A673 (cell line): ENCODE measurements at regions not wholly inside any gene's neighbourhood (a gene's known extent, or its start where the extent isn't known, plus 50 kb on each side); places are given as distances from the start of the nearest gene placed in this dataset.

ENCODE experiments used
- EZH2 ChIP-seq: fragments of 200-600 bp; sonication (generic); IDR thresholded peaks from 2 replicates; pipeline ENCODE4 v1.6.1; 2017; ENCODE audit warnings: borderline replicate concordance, low read depth, mild to moderate bottlenecking, mixed read lengths, antibody characterized with exemption, low read length; ENCODE audit not compliant: poor library complexity, severe bottlenecking
- TF ChIP-seq, protein P1 (sequence below): fragments of 300-800, 200-600 bp; sonication (generic); conservative IDR thresholded peaks from 2 replicates; pipeline ENCODE4 v1.5.1; 2017; ENCODE audit warnings: low read depth, mild to moderate bottlenecking, antibody characterized with exemption, low read length, moderate library complexity, mixed read lengths

- TF ChIP-seq, protein P1, sequence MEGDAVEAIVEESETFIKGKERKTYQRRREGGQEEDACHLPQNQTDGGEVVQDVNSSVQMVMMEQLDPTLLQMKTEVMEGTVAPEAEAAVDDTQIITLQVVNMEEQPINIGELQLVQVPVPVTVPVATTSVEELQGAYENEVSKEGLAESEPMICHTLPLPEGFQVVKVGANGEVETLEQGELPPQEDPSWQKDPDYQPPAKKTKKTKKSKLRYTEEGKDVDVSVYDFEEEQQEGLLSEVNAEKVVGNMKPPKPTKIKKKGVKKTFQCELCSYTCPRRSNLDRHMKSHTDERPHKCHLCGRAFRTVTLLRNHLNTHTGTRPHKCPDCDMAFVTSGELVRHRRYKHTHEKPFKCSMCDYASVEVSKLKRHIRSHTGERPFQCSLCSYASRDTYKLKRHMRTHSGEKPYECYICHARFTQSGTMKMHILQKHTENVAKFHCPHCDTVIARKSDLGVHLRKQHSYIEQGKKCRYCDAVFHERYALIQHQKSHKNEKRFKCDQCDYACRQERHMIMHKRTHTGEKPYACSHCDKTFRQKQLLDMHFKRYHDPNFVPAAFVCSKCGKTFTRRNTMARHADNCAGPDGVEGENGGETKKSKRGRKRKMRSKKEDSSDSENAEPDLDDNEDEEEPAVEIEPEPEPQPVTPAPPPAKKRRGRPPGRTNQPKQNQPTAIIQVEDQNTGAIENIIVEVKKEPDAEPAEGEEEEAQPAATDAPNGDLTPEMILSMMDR, result no peak
- no peak for TF ChIP-seq EZH2
Measured at GRCh38 chr6:21377356-21377755, 216.2 kb upstream of the SOX4 start.
